NCI-H146 treated with DMSO at 0.1 percent for 48 hours (cell line): ENCODE measurements at regions not wholly inside any gene's neighbourhood (a gene's known extent, or its start where the extent isn't known, plus 50 kb on each side); places are given as distances from the start of the nearest gene placed in this dataset.

Experiments used
- DNase-seq: peaks from one replicate; lab custom pipeline; 2025; ENCODE audit not compliant: unreplicated experiment; lab: John Stamatoyannopoulos, UW

DNA sequence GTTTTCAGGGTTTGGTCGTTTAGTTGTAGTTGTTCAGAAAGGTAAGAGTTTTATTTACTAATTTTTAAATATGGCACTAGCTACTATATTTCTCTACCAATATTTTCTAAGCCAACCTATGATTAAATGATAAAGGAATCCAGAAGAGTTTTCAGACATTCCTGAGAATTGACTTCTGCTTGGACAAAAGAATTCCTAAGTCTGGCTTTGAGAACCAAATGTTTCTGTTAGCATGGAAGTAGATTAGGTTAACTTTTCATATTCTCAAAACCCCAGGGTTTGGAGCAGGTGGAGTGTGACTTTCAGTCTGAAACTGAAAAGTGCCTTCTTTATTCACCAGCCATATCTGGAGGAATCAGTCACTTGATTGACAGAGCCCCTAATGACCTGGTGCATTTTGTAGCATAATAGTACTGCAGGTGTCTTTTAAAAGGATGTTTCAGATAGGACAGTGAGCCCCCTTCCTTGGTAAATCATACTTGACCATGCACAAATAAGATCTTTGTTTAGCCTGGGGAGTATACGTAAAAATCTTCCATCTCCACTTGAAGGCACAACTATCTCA, 457.0 kb upstream of the ZNF462 start:
- no peak for DNase-seq

- no peak for DNase-seq
Observed at GRCh38 chr9:106414042-106414441, 448.9 kb upstream of the ZNF462 start.

- no peak for DNase-seq
Observed at GRCh38 chr9:106417685-106418084, 445.3 kb upstream of the ZNF462 start.

GRCh38 chr9:106419829-106420228, 443.1 kb upstream of the ZNF462 start:
- DNase-seq: no peak

GRCh38 chr9:106420511-106420944, 442.4 kb upstream of the ZNF462 start:
- no peak for DNase-seq

DNA sequence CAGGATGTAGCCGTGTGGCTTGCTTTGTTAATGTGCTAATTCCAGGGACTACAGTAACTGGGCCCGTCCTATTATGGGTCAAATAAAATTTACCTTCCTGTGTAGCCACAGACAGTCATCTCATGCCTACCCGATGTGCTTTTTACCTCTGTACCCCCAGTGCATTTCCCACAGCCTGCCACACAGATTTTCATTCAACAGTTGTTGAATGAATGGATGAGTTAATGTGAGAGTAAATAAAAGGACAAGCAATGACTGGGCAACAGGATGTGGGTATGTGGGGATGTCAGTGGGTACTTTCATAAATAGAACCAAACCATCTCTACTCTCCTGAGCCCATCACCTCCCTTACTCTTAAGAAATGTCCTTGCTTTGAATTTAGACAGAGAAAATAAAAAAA, 441.2 kb upstream of the ZNF462 start:
- DNase-seq: no peak

- no peak for DNase-seq
Observed at GRCh38 chr9:106423575-106423974, 439.4 kb upstream of the ZNF462 start.

GRCh38 chr9:106432631-106433030, 430.3 kb upstream of the ZNF462 start:
- DNase-seq: no peak

DNA sequence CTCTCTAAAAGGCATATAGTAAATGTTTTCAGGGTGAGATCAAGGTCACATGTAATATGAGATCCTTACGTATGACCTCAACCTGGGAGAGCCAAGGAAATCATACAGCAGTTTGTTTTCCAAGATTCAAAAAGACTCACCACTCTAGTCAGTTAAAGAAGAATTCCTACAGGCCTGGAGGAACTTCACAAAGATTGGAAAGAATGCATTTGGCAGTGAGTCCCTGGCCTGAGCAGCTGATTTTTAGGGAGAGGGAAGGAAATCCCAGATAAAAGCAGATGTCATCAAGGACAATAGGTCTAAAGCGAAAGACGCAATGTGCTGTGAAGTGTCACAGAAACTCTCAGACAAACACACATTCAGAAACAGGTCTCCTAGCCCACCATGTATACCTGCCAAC, 424.0 kb upstream of the ZNF462 start:
- no peak for DNase-seq

DNA sequence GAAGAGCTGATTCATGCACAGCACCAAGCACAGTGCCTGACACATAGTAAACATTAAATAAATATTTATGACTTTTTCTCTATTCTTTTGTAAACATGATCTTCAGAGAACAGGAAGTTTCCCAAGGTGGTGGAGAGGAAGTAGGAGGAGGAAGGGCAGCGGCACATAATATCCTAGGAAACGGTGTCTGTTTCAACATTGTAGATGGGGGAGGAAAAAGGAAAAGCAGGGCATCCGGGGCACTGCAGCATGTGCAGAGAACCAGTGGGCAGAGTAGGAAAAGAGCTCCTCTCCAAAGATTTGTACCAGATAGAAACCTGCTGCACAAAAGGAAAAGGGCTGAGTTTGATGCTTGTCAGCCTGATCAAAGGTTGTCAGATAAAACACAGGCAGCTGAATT, 421.7 kb upstream of the ZNF462 start:
- no peak for DNase-seq

- DNase-seq: no peak
Observed at GRCh38 chr9:106443520-106443919, 419.4 kb upstream of the ZNF462 start.

- DNase-seq: no peak
Observed at GRCh38 chr9:106445107-106445506, 417.9 kb upstream of the ZNF462 start.

DNA sequence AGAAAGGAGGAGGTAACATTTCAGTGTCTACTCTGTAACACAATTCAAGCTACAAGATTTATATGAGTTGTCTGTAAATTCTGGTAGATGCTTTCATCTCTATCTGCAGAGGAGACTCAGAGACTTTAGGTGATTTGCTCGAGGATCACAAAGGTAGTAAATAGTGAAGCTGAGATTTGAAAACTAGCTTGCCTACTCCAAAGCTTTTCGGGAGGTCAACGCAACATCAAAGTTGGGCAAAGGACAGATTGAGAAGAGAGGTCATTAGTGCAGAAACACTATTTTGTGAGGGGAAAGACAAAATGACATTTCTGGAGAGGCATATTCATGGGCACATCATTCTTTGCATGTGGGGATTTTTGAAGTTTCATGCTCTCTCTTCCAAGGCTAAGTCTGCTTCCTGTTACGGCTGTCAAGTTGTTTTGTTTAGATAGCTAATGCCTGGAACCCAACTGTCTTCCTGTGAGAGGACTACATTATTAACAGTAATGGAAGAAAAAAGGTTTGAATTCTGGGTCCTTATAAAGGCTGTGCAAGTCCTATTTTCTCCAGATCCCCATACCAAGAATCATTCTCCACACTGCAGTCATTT, 413.5 kb upstream of the ZNF462 start:
- DNase-seq: no peak

GRCh38 chr9:106450549-106450948, 412.4 kb upstream of the ZNF462 start:
- DNase-seq: no peak

- DNase-seq: no peak
Observed at GRCh38 chr9:106451223-106451622, 411.7 kb upstream of the ZNF462 start.

- DNase-seq: no peak
Observed at GRCh38 chr9:106456581-106456980, 406.4 kb upstream of the ZNF462 start.

DNA sequence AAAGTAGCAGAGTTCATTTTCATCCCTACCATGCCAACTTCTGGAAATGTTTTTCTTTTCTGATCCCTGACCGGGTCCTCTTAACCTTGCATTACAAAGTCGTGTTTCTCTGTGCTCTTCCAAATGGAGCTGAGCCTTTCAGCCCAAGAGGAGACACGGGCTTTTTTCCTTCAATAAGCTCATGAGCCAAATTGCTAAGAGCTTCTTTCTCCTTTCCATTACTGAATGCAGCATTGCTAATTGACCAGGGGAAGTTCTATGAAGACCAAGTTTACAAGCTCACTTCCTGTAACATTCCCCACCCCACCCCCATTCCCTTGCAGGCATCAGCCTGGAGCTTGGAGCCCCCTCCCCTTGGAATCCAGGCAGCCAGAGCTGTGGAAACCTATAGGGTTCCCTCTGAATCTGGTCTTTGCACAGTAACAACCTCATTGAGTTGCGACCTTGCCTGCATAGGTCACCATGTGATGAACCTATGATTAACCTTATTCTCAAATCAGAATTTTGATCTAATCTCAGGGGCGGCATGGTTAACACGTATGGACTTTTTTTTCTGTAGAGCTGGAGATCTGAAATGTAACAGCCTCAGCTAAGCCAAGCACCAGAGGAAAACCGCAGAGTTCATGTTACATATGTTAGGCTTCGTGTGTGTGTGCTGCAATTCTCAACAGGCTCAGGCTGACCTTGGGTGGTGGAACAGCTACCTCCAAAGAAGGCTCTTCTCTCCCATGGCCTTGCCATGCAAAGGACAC, 395.7 kb upstream of the ZNF462 start:
- no peak for DNase-seq

DNA sequence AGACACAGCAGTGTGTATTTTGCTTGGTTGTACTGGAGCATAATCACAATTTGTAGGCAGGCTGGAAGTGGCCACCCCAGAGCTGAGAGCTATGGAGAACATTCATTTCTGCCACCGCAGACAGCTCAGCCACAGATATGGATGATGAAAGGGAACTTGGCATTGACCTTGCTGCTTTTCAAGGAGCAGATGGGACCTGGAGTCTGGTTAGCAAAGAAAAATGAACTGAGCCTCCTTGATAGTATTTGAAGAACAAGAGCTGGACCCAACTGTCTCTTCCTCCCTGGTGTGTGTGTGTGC, 395.2 kb upstream of the ZNF462 start:
- DNase-seq: no peak

DNA sequence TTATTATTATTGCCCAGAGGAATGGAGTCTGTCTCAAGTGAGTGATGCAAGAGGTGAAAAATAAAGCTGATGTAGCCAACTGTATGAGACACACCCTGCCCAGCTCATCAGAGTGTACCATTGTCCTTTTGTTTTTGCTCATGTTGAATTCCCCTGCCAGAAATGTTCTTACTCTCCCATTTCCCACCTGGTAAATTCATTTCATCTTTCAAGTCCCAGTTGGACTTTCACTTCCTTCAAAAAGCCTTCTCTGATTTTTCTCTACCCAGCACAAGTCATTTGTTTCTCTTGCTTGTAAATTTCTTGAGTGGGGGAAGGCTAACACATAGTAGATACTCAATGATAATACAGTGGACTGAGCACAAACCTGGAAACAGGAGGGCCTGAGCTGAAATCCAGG, 394.5 kb upstream of the ZNF462 start:
- no peak for DNase-seq

- no peak for DNase-seq
Observed at GRCh38 chr9:106478312-106478711, 384.7 kb upstream of the ZNF462 start.

GRCh38 chr9:106478727-106479126, 384.2 kb upstream of the ZNF462 start:
- no peak for DNase-seq

GRCh38 chr9:106479679-106480078, 383.3 kb upstream of the ZNF462 start:
- no peak for DNase-seq
